T47D (cell line): ENCODE measurements at regions not wholly inside any gene's neighbourhood (a gene's known extent, or its start where the extent isn't known, plus 50 kb on each side); places are given as distances from the start of the nearest gene placed in this dataset.

Experiments
- DNase-seq, 2 experiments: peaks; one replicate each; pipeline versions ENCODE4 v3.0.0 to v3.0.0-alpha.2; 2011 to 2012; ENCODE audit warnings: low read depth in 1 of 2, low spot score in 1 of 2
- JUND ChIP-seq: IDR thresholded peaks from 2 replicates; pipeline ENCODE4 v1.6.1; 2012; ENCODE audit warnings: low read depth
- in situ Hi-C: cut with HindIII; loops from 2 replicates; pipeline ENCODE4 v1.10.0; 2016; ENCODE audit warnings: low sequenced_read_pairs, low pct_unique_long_range_greater_than_20kb

DNA sequence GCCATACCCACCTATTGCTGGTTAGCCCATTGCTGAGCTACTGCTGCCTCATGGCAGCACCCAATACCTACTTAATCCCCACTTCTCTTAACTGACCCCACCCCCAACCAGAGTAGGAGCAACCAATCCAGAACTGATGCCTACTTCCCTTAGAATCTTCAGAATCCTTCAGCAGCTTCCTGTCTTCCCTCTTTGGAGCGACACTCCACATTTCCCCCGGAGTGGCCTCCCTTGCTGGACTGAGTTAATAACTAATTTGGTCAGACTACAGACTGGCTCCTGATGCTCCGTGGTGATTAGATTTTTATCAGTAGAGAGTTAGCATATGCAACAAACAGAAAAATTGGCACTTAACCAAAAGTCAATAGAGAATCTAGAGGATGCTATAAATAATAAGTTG, 51.2 kb upstream of the UBR2 start:
- no peak for TF ChIP-seq JUND
- in situ Hi-C loops: no loop called here
- peak in 1 of 2 experiments; percentile 3 for DNase-seq

DNA sequence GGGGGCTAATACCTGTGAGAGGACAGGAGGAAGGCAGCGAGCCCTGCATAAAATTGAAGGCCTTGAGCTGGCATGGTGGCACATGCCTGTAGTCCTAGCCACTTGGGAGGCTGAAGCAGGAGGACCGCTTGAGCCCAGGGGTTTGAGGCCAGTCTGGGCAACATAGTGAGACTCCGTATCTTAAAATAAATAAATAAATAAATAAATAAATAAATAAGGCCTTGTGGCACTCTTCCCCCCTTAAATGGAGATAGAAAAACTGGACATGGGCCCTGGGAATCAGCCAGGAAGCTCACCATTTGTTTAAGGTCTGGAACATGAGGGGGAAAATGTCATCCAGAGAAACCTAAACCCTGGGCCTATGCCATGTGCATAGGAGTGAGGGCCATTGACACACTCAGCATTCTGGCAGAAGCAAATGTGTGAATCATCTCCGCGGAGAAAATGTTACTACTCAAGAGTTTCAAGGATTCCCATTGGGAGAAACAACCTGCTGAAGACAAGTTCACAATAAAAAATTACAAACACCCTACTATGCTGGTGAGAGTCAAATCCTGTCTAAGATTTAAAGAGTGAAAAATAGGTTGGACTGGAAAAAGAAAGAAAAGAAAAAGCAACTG, 51.9 kb upstream of the UBR2 start:
- DNase-seq: no peak
- TF ChIP-seq JUND: no peak
- in situ Hi-C loops: no loop called here

DNA sequence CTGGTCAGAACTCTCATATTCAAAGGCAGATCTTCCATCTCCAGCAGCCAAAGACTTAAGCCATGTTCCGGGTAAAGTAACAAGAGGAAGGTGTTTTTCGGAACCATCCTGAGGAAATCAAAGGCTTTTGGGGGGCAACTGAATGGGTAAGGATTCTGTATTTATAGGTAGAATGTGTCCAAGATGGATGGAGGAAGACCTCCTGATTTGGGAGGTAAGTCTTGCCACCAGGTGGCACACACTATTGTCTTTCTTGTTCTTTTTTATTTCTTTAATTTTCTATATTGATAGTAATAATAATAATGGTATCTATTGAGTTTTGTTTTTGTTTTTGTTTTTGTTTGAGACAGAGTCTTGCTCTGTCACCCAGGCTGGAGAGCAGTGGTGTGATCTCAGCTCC, 53.0 kb upstream of the UBR2 start:
- DNase-seq: no peak
- TF ChIP-seq JUND: no peak
- in situ Hi-C loops: no loop called here

DNA sequence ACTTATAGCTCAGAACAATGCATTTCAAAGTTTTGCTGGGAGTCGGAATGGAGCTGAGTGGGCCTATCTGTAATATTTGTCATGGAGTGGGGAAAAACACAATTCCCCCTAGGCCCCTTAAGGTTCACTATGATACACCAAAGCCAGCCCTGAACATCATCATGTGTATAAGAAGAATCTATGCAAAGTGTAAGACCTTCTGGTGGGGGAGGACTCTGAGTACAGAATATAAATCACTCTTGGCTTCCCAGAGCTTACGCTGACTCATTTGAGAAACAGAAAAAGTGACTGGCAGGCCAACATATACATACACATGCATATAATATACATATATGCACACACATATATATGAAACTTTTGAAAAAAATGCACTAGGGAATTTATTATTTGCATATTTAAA, 54.1 kb upstream of the UBR2 start:
- in situ Hi-C loops: no loop called here
- no peak for TF ChIP-seq JUND
- DNase-seq: no peak

DNA sequence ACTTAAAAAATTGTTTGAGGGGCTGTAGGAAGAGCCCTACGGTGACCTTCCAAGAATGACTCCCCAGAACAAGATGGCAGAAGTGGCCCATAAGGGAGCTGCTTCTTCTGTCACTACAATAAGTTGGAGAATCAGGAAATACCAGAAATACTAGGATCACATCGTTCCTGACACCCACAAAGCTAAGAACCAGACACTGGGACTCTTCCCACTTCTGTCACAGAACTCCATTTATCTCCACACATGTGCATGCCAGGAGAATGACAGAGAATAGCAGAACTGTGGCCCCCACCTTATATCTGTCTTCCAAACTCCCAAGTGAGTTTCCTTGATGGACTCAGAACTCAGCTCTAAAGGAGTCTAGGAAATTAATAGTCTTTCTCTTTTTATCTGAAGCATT, 54.6 kb upstream of the UBR2 start:
- no peak for TF ChIP-seq JUND
- in situ Hi-C loops: no loop called here
- DNase-seq: peak in 1 of 2 experiments; percentile 18

DNA sequence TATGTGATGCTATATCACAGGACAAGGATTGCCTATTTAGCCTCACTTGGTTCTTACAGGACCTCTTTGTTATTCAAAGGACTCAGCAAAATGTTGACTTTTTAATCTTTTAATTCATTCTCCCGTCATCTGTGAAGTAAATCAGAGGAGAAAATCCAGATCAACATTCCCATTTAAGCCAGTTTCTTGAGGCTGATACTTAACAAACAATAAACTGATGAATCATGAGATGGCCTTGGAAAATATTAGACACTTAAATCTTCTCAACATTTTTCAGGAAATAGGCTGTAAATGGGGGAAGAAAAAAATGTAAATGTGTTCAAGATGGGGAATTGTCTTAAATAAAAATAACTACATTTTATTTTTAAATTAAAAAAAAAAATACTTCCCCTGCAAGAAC, 55.9 kb upstream of the UBR2 start:
- TF ChIP-seq JUND: no peak
- no peak for DNase-seq
- in situ Hi-C loops: no loop called here

DNA sequence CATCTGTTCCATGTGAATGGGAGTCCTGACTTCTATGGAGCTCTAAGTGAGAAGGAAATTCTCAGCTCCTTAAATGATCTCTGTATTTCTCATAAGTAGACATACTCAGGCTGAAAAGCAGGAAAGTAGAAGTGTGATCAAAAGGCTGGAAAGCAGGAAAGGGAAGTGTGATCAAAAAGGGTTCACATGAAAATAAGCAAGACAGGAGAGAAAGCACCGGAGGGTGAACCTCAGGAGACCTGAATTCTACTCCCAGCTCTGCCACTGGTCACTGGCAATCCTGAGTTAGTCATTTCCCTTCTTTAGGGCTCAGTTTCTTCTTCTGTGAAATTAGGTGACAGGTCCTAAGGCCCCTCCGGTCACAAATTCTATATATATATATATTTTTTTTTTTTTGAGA, 55.5 kb upstream of the TRERF1 start:
- in situ Hi-C loops: no loop called here
- DNase-seq: no peak
- TF ChIP-seq JUND: no peak

DNA sequence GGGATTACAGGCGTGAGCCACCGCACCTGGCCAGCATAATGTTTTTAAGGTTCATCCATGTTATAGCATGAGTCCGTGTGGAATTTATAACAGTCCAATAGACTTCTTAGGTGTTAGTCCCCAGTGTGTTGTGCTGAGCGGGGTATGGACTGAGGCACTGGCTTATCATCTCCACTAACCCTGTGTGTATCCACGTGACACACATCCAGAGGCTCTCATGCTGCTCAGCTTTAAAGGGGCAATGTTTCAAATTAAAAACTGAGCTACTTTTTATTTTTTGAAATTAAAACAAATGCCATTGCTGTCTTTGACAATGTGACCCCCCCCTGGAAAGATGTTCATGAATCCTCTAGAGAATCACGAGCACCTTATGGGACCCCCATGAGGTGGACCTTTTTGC, 54.3 kb upstream of the TRERF1 start:
- in situ Hi-C loops: no loop called here
- no peak for DNase-seq
- TF ChIP-seq JUND: no peak

DNA sequence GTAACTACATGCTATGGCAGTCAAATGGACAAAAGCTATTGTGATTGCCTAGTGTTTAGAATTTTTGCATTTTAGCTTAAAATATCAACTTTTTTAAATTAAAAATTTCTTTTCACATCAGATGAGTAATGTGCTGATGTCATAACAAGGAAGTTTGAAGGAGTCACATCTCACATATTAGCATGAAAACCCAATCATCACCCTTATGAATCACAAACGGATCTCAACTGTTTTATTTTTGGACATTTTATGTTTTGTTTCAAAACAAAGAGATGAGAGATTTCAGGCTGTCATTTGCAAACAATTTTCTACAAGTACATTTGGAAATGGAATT, 53.6 kb upstream of the TRERF1 start:
- TF ChIP-seq JUND: no peak
- DNase-seq: no peak
- in situ Hi-C loops: no loop called here

DNA sequence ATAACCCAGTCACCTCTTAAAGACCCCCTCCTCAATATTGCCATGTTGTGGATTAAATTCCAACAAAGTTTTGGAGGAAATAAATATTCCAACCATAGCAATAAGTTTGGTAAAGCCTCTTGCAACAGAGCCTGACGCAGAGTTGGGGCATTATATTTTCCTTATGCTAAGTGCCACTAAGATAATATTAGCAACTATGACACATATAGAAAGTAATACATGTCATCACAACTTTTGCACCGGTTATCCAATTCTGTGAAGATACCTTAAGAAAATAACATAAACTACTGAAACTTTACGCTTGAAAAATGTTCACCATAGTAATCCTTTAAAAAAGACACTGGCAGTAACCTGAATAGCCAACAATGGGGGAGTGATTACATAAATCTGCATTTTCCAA, 52.2 kb upstream of the TRERF1 start:
- no peak for DNase-seq
- in situ Hi-C loops: no loop called here
- TF ChIP-seq JUND: no peak

DNA sequence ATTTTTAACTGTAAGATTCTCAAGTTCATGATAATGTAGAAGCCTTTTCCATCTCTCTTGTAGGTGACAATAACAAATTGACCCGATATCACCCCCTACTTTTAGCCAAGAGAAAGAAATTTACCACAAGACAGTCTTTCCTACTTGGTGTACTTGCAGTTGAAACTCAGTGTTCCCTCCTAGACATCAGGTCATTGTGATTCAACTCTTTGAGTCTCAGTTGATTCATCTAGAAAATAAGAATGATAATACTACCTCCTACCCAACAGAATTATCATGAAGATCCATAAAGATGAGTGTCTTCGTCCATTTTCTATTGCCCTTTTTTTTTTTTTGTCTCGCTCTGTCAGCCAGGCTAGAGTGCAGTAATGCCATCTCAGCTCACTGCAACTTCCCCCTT, 51.3 kb upstream of the TRERF1 start:
- in situ Hi-C loops: no loop called here
- no peak for DNase-seq
- no peak for TF ChIP-seq JUND

DNA sequence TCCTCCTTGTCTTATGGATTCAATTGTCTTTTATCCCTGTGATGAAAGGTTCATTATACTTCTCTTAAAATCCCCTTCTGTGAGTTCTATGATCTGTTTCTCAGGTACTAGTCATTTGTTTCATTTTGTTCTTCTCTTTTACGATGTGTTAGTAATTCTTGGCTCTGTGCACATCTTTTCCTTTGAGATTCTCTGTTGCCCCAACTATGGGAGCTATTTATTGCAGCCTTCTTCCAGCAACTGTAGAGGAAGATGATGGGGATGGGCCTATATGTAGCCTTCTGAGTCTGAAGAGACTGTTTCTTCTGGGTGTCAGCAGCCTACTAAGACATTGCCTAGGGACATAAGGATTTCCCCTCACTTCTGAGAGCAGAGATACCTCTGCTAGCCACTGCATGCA, 50.4 kb upstream of the TRERF1 start:
- TF ChIP-seq JUND: no peak
- in situ Hi-C loops: no loop called here
- DNase-seq: no peak
